GM12878 (cell line): ENCODE measurements at regions not wholly inside any gene's neighbourhood (a gene's known extent, or its start where the extent isn't known, plus 50 kb on each side); places are given as distances from the start of the nearest gene placed in this dataset.

Source experiments
- ATAC-seq: fragments of 200-7000 bp; cut with Tn5 transposase; 3 replicates; pipeline ENCODE4 v1.9.1; 2020; ENCODE audit warnings: mild to moderate bottlenecking, moderate library complexity
- BruUV-seq: library from RNA; stranded (reverse); fragments of 400-500 nt; replicated peaks from 2 replicates; lab custom pipeline; 2021; lab: Mats Ljungman, UMichigan
- CTCF ChIA-PET: fragments of 300-600 bp; sonication (Branson Sonifier 250); formaldehyde crosslinking; extraction: SDS; loops from one replicate; lab custom pipeline; 2021; ENCODE audit warnings: inconsistent platforms; lab: Yijun Ruan, JAX
- POLR2A ChIA-PET: fragments of 350-600 bp; formaldehyde crosslinking; extraction: SDS; loops from one replicate; lab custom pipeline; 2021; ENCODE audit warnings: inconsistent platforms; lab: Charles Lee
- RAD21 ChIA-PET: fragments of 300-600 bp; sonication (Branson Sonifier 250); formaldehyde crosslinking; loops from one replicate; lab custom pipeline; 2023; ENCODE audit warnings: antibody characterized with exemption; ENCODE audit not compliant: unreplicated experiment; lab: Charles Lee
- SMC1A ChIA-PET: fragments of 300-600 bp; sonication (Branson Sonifier 250); formaldehyde crosslinking; loops from one replicate; lab custom pipeline; 2023; ENCODE audit not compliant: unreplicated experiment, uncharacterized antibody; lab: Charles Lee
- DNase-seq: peaks from one replicate; pipeline ENCODE4 v3.0.0-alpha.2; 2011; ENCODE audit warnings: low read depth, low spot score
- FAIRE-seq: peaks from 3 replicates; lab custom pipeline; 2011; peaks lifted over from hg19 to GRCh38; lab: Jason Lieb, UNC
- H2AFZ ChIP-seq: 2 replicates; pipeline ENCODE4 v1.6.0; 2011; ENCODE audit warnings: low read depth, low read length, control low read depth; ENCODE audit not compliant: control insufficient read depth
- H3K27ac ChIP-seq: 2 replicates; pipeline ENCODE4 v1.5.1; 2011; ENCODE audit warnings: control low read depth; ENCODE audit not compliant: control insufficient read depth, insufficient read depth
- H3K27me3 ChIP-seq, 2 experiments: replicated peaks in 1 of 2; 2 replicates each; pipeline versions ENCODE4 v1.6.0 to v1.6.1; 2011; ENCODE audit warnings: low read length in 1 of 2; ENCODE audit not compliant: control insufficient read depth in 2 of 2, insufficient read depth in 2 of 2
- H3K36me3 ChIP-seq, 2 experiments: 2 replicates each; pipeline ENCODE4 v1.5.1; 2011; ENCODE audit warnings: low read length in 1 of 2; ENCODE audit not compliant: control insufficient read depth in 2 of 2, insufficient read depth in 2 of 2
- H3K4me1 ChIP-seq: 2 replicates; pipeline ENCODE4 v1.6.1; 2011; ENCODE audit warnings: mild to moderate bottlenecking, low read length, moderate library complexity, mixed read lengths; ENCODE audit not compliant: control insufficient read depth, insufficient read depth
- H3K4me2 ChIP-seq: 2 replicates; pipeline ENCODE4 v1.6.0; 2011; ENCODE audit warnings: control low read depth; ENCODE audit not compliant: control insufficient read depth, insufficient read depth
- H3K4me3 ChIP-seq: fragments of 200-600 bp; sonication (generic); 2 replicates; pipeline ENCODE4 v1.5.1; 2016
- H3K79me2 ChIP-seq: 2 replicates; pipeline ENCODE4 v1.6.0; 2011; ENCODE audit warnings: low read length; ENCODE audit not compliant: control insufficient read depth, insufficient read depth
- H3K9ac ChIP-seq: 2 replicates; pipeline ENCODE4 v1.8.0; 2011; ENCODE audit warnings: low read length, control low read depth, mixed read lengths; ENCODE audit not compliant: control insufficient read depth, insufficient read depth
- H3K9me3 ChIP-seq: replicated peaks from 3 replicates; pipeline ENCODE4 v1.5.1; 2011; ENCODE audit warnings: mild to moderate bottlenecking, low read length; ENCODE audit not compliant: control insufficient read depth, insufficient read depth
- H4K20me1 ChIP-seq: 2 replicates; pipeline ENCODE4 v1.6.0; 2011; ENCODE audit not compliant: control insufficient read depth, insufficient read depth
- BACH1 ChIP-seq: fragments of 450-650 bp; IDR thresholded peaks from 2 replicates; pipeline ENCODE4 v1.6.1; 2017; ENCODE audit warnings: mild to moderate bottlenecking, borderline replicate concordance
- CEBPB ChIP-seq, 2 experiments: fragments of 150-350 bp in 1 of 2; IDR thresholded peaks; 2 replicates each; pipeline ENCODE4 v1.6.1; 2012 to 2014; ENCODE audit warnings: low read depth in 2 of 2, low read length in 2 of 2, borderline replicate concordance in 1 of 2, inconsistent platforms in 1 of 2
- JUNB ChIP-seq: IDR thresholded peaks from 2 replicates; pipeline ENCODE4 v1.6.1; 2016; ENCODE audit warnings: antibody characterized with exemption, mild to moderate bottlenecking
- LARP7 ChIP-seq: fragments of 450-650 bp; IDR thresholded peaks from 2 replicates; pipeline ENCODE4 v1.6.1; 2017; ENCODE audit warnings: mild to moderate bottlenecking
- MEF2A ChIP-seq: IDR thresholded peaks from 2 replicates; pipeline ENCODE4 v1.6.1; 2011; ENCODE audit warnings: low read depth, mild to moderate bottlenecking, low read length, moderate library complexity; ENCODE audit not compliant: insufficient read depth
- MXI1 ChIP-seq: fragments of 150-350 bp; IDR thresholded peaks from 2 replicates; pipeline ENCODE4 v1.6.1; 2011; ENCODE audit warnings: low read depth, mild to moderate bottlenecking, inconsistent platforms, low read length, improper control_type of control experiment
- MYC ChIP-seq: IDR thresholded peaks from 2 replicates; pipeline ENCODE4 v1.6.1; 2011; ENCODE audit warnings: mild to moderate bottlenecking, low read length, moderate library complexity, inconsistent platforms; ENCODE audit not compliant: insufficient read depth, insufficient replicate concordance, insufficient read length, severe bottlenecking
- RAD21 ChIP-seq: IDR thresholded peaks from 2 replicates; pipeline ENCODE4 v1.6.1; 2011; ENCODE audit warnings: mild to moderate bottlenecking, low read depth, low read length, moderate library complexity; ENCODE audit not compliant: insufficient read depth
- RAD51 ChIP-seq: fragments of 450-650 bp; IDR thresholded peaks from 2 replicates; pipeline ENCODE4 v1.6.1; 2016; ENCODE audit warnings: moderate library complexity, mild to moderate bottlenecking, inconsistent platforms
- SMAD5 ChIP-seq: IDR thresholded peaks from 2 replicates; pipeline ENCODE4 v1.6.1; 2016; ENCODE audit warnings: antibody characterized with exemption, low read depth
- TAF1 ChIP-seq: IDR thresholded peaks from 2 replicates; pipeline ENCODE4 v1.6.1; 2011; ENCODE audit warnings: mild to moderate bottlenecking, low read depth, low read length, borderline replicate concordance
- TCF7 ChIP-seq: IDR thresholded peaks from 2 replicates; pipeline ENCODE4 v1.6.1; 2014; ENCODE audit warnings: antibody characterized with exemption, borderline replicate concordance
- WGBS: methylation state at CpG from one replicate; pipeline ENCODE4 v1.1.6; 2016; ENCODE audit warnings: low lambda C conversion rate; ENCODE audit not compliant: insufficient replicate concordance, insufficient coverage; ENCODE audit errors: missing lambda C conversion rate; 5-methylcytosine and 5-hydroxymethylcytosine counted together
- in situ Hi-C: fragments of 300-500 bp; cut with MboI; formaldehyde crosslinking; loops from 9 replicates; pipeline ENCODE4 v1.14.3; 2018; ENCODE audit warnings: mixed read lengths
- intact Hi-C: fragments of 100-400 bp; cut with micrococcal nuclease; formaldehyde crosslinking; loops from one replicate; pipeline ENCODE4 v1.14.2; 2022; ENCODE audit not compliant: unreplicated experiment
- TF ChIP-seq, protein P1 (sequence below): IDR thresholded peaks from 2 replicates; pipeline ENCODE4 v1.6.1; 2012; ENCODE audit warnings: low read depth, low read length, improper control_type of control experiment
- TF ChIP-seq, protein P2 (sequence below): fragments of 150-350 bp; IDR thresholded peaks from 2 replicates; pipeline ENCODE4 v1.6.1; 2014; ENCODE audit warnings: mild to moderate bottlenecking, low read depth, low read length

DNA sequence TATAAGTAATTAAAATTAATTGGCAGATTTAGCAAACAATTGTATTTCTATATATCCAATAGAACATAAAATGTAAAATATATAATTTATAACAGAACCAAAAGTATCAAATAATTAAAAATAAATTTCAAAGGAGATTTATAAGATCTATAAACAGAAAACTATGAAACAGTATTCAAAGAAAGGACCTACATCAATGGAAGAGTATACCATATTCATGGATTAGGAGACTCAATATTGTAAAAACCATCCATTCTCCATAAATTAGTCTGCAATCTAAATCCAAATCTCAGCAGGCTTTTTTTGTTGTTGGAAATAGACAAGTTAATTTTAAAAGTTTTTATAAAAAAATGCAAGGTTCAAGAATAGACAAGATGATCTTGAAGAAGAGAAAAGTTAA is 149.0 kb upstream of the RUNX3 start (continued):
- no peak for TF ChIP-seq MXI1
- TF ChIP-seq, protein P1, sequence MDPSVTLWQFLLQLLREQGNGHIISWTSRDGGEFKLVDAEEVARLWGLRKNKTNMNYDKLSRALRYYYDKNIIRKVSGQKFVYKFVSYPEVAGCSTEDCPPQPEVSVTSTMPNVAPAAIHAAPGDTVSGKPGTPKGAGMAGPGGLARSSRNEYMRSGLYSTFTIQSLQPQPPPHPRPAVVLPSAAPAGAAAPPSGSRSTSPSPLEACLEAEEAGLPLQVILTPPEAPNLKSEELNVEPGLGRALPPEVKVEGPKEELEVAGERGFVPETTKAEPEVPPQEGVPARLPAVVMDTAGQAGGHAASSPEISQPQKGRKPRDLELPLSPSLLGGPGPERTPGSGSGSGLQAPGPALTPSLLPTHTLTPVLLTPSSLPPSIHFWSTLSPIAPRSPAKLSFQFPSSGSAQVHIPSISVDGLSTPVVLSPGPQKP, result no peak
- TF ChIP-seq TCF7, result no peak
- TF ChIP-seq JUNB, result no peak
- no peak for TF ChIP-seq TAF1
- no peak for TF ChIP-seq MYC
- TF ChIP-seq LARP7, result no peak
- TF ChIP-seq, protein P2, sequence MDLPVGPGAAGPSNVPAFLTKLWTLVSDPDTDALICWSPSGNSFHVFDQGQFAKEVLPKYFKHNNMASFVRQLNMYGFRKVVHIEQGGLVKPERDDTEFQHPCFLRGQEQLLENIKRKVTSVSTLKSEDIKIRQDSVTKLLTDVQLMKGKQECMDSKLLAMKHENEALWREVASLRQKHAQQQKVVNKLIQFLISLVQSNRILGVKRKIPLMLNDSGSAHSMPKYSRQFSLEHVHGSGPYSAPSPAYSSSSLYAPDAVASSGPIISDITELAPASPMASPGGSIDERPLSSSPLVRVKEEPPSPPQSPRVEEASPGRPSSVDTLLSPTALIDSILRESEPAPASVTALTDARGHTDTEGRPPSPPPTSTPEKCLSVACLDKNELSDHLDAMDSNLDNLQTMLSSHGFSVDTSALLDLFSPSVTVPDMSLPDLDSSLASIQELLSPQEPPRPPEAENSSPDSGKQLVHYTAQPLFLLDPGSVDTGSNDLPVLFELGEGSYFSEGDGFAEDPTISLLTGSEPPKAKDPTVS, result no peak
- TF ChIP-seq RAD21, result no peak

DNA sequence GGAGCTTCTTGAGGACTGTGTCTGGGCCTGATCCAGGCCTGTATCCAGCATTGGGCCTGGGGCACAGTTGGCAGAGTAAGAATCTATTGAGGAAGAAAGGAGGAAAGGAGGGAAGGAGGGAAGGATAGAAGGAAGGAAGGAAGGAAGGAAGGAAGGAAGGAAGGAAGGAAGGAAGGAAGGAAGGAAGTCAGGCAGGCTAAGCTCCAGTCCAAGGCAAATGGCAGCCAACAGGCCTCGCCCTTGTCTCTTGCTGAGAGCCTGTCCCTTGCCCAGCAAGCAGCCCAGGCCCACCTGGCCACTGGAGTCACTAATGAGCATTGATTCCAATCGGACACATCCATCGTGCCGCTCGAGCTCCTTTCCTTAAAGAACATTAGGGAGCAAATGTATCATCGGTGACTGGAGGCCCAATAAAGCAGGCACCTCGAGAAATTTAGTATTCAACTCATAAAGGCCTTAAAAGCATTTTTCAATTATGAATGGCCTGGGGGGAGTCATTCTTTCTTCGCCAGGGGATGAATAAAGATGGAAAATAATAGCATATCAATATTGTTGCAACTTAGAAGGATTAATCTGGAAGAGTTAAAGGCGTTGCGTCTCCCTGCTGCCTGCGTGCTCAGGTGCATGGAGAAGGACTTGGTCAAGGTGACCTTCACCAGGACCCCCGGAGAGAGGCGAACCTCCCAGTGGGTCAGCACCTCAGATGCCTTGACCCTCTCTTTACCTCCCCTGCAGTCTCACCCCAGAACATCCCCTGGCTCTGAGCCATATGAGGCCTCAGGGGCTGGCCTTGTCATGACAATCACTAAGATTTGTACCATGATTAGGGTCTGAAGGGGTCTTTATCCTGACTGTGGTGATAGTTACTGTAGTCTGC is 144.5 kb upstream of the RUNX3 start:
- Histone ChIP-seq H3K4me1 (no peaks in the 10 kb centered on the region), H4K20me1 (no peaks in the 10 kb centered on the region), H3K36me3 (no peaks in the 10 kb centered on the region), H3K27ac (no peak overlapping the region), H3K9ac (no peak overlapping the region), H3K4me2 (no peak overlapping the region), H3K27me3 (no peaks in the 10 kb centered on the region; a peak in 1 of 4 replicates), H3K79me2 (no peaks in the 10 kb centered on the region), H3K4me3 (no peak overlapping the region), H2AFZ (no peak overlapping the region), H3K9me3 (no peaks in the 10 kb centered on the region; the same call in 1 of the 3 replicates)
- intact Hi-C loops (no loop called here), in situ Hi-C loops (no loop called here)
- FAIRE-seq (no peak), DNase-seq (no peak), ATAC-seq (no peak)
- WGBS, result 45% methylated on average over 13 of the region's 13 CpGs
- ChIA-PET POLR2A (no interaction called here), SMC1A (no interaction called here), CTCF (interaction anchor here (1.7 kb wide), 1 partner anchor 37 kb away, joined by 5 read pairs; no protein-coding TSS in a partner anchor), RAD21 (no interaction called here)
- BruUV-seq, result no TSS peak
- TF ChIP-seq SMAD5 (no peak), MXI1 (no peak), RAD51 (no peak), CEBPB (IDR thresholded peaks at IDR 0.05; ENCODE audit: borderline replicate concordance in 1 of 2, low read depth in 2 of 2, low read length in 2 of 2) (no peak), MEF2A (no peak), BACH1 (no peak), TAF1 (no peak), MYC (no peak)
